ENCODE measurements at regions not wholly inside any gene's neighbourhood (a gene's known extent, or its start where the extent isn't known, plus 50 kb on each side); places are given as distances from the start of the nearest gene placed in this dataset.
A peak's percentile ranks its signal among the peaks of the same experiment; 100 is the strongest.

DNA sequence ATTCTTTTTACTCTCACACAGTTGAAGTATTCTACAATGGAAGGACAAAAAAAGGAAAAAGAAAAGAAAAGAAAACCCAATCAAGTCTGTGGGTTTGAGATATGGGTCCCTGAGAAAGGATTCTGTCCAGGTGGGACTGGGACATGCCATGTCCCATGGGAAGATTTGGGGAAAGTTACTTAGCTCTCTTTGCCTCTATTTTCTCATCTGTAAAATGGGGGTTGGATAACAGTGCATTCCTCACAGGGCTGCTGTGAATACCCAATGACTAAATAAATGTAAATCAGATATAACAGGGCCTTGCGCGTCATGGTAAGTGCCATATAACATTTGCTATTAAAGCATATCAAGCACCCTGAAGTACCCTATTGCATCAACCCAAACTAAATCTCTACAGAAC, 105.7 kb downstream of the CPN2 start:
- Histone ChIP-seq H2AFZ (peak overlapping the region; percentile 22), H3K4me2 (ENCODE audit: low read length) (no peak overlapping the region), H3K79me2 (no peaks in the 10 kb centered on the region), H3K27me3 (ENCODE audit: control insufficient read depth, insufficient read depth, low read length) (no peaks in the 10 kb centered on the region), H3K9ac (no peak overlapping the region), H3K27ac (no peak overlapping the region), H3K9me3 (ENCODE audit: control insufficient read depth, low read length) (no peaks in the 10 kb centered on the region), H3K4me3 (ENCODE audit: low read depth, low read length) (no peak overlapping the region), H3K36me3 (ENCODE audit: control insufficient read depth, insufficient read depth, low read length) (no peaks in the 10 kb centered on the region), H3K4me1 (peaks cover 10% of the 10 kb centered on the region)
- TF ChIP-seq, protein P1, sequence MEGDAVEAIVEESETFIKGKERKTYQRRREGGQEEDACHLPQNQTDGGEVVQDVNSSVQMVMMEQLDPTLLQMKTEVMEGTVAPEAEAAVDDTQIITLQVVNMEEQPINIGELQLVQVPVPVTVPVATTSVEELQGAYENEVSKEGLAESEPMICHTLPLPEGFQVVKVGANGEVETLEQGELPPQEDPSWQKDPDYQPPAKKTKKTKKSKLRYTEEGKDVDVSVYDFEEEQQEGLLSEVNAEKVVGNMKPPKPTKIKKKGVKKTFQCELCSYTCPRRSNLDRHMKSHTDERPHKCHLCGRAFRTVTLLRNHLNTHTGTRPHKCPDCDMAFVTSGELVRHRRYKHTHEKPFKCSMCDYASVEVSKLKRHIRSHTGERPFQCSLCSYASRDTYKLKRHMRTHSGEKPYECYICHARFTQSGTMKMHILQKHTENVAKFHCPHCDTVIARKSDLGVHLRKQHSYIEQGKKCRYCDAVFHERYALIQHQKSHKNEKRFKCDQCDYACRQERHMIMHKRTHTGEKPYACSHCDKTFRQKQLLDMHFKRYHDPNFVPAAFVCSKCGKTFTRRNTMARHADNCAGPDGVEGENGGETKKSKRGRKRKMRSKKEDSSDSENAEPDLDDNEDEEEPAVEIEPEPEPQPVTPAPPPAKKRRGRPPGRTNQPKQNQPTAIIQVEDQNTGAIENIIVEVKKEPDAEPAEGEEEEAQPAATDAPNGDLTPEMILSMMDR (IDR thresholded peaks at IDR 0.05) = no peak

DNA sequence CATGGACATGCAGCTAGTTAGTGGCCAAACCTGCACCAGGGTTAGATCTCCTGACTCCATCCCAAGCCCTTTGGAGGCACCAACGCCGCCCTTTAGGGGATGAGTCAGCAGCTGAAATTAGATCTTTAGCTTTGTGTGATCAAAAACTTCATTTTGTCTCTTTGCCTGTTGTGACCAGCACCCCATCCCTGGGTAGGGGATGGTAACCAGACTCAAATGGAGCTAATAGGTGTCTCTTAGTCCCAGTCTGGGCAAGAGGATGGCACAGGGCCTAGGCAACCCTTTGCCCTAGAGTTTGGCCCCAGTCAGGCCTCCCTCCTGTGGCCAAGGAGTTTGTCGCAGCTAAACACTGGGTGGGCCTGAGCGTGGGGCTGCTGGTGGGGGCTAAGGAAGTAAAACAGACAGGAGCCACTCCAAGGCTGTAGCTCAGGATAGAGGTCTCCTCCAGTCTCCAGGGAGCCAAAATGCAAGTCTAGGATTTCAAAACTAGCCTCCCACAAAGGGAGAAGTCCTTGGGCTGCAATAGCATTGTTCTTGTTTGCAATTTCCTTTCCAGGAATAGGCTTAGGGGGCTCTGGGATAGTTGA, 105.1 kb downstream of the CPN2 start:
- Histone ChIP-seq H3K27ac (no peak overlapping the region), H3K9ac (no peak overlapping the region), H3K36me3 (ENCODE audit: control insufficient read depth, insufficient read depth, low read length) (no peaks in the 10 kb centered on the region), H3K4me2 (ENCODE audit: low read length) (no peak overlapping the region), H3K4me3 (ENCODE audit: low read depth, low read length) (no peak overlapping the region), H2AFZ (peak overlapping the region; percentile 22), H3K27me3 (ENCODE audit: control insufficient read depth, insufficient read depth, low read length) (no peaks in the 10 kb centered on the region), H3K4me1 (peaks cover 10% of the 10 kb centered on the region), H3K9me3 (ENCODE audit: control insufficient read depth, low read length) (no peaks in the 10 kb centered on the region), H3K79me2 (no peaks in the 10 kb centered on the region)
- TF ChIP-seq, protein P1 (IDR thresholded peaks at IDR 0.05) = no peak

DNA sequence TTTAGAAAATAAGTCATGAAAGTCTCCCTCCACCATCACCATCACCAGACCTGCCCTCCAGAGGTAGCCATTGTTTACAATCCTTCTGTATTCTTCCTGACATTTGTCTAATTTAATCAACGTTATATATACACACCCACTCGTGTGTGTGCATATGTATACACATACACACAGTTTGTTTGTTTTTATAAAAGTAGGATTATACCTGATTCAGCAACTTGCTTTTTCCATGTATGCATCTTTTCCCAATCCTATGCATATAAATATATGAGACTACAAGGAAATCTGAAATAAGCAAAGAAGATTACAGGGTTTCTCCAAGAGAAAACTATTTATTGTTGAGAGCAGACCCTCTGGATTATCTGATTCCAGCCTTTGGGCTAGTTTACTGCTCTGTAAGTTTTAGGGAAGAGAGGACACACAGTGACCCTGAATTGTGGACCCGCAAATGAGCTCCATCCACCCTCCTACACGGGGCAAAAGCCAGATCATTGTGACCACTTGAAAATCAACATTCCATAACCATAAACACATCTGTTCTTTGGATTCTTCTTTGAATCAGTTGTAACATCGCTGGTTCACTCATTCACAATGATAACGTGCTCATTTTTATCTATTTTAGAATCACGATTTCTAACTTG, 104.3 kb downstream of the CPN2 start:
- no peaks in the 10 kb centered on the region for H3K27me3 ChIP-seq (ENCODE audit: control insufficient read depth, insufficient read depth, low read length)
- no peak overlapping the region for H3K27ac ChIP-seq
- H3K9me3 ChIP-seq (ENCODE audit: control insufficient read depth, low read length) = no peaks in the 10 kb centered on the region
- H3K9ac ChIP-seq = no peak overlapping the region
- H3K4me3 ChIP-seq (ENCODE audit: low read depth, low read length) = no peak overlapping the region
- peaks cover 10% of the 10 kb centered on the region for H3K4me1 ChIP-seq
- no peaks in the 10 kb centered on the region for H3K79me2 ChIP-seq
- no peaks in the 10 kb centered on the region for H3K36me3 ChIP-seq (ENCODE audit: control insufficient read depth, insufficient read depth, low read length)
- H2AFZ ChIP-seq = no peak overlapping the region
- H3K4me2 ChIP-seq (ENCODE audit: low read length) = no peak overlapping the region
- TF ChIP-seq, protein P1 (IDR thresholded peaks at IDR 0.05) = no peak

DNA sequence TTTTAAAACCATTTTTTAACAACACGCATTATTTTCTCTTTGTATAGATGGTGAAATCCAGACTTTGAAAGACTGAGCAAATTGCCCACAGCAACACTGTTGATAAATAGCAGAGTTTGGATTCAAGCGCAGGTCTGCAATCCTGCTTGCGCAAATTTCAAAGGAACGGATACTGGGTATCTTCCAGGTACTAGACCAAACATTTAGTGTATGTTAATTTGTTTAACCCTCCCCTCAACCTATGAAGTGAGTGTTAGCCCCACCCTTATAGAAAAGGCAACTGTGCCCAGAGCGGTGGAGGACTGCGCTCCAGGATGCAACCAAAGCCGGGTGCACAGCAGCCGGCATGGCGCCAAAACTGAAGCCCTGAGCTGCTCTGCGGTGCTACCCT, 103.8 kb downstream of the CPN2 start:
- no peak overlapping the region for H3K4me3 ChIP-seq (ENCODE audit: low read depth, low read length)
- H2AFZ ChIP-seq = no peak overlapping the region
- H3K27ac ChIP-seq = no peak overlapping the region
- H3K36me3 ChIP-seq (ENCODE audit: control insufficient read depth, insufficient read depth, low read length) = no peaks in the 10 kb centered on the region
- no peaks in the 10 kb centered on the region for H3K79me2 ChIP-seq
- H3K4me2 ChIP-seq (ENCODE audit: low read length) = no peak overlapping the region
- H3K9ac ChIP-seq = no peak overlapping the region
- TF ChIP-seq, protein P1 (IDR thresholded peaks at IDR 0.05) = no peak
- peaks cover 10% of the 10 kb centered on the region for H3K4me1 ChIP-seq
- H3K9me3 ChIP-seq (ENCODE audit: control insufficient read depth, low read length) = no peaks in the 10 kb centered on the region
- no peaks in the 10 kb centered on the region for H3K27me3 ChIP-seq (ENCODE audit: control insufficient read depth, insufficient read depth, low read length)

All from parathyroid adenoma (tissue), 2 donors.